BE2C (cell line): ENCODE measurements at regions not wholly inside any gene's neighbourhood (a gene's known extent, or its start where the extent isn't known, plus 50 kb on each side); places are given as distances from the start of the nearest gene placed in this dataset.

Source experiments
- DNase-seq: peaks from one replicate; pipeline ENCODE4 v3.0.0-alpha.2; 2020
- H3K27me3 ChIP-seq: fragments of 250-450 bp; sonication (Bioruptor Pico); 2 replicates; pipeline ENCODE4 v1.5.1; 2020; ENCODE audit warnings: mild to moderate bottlenecking
- H3K36me3 ChIP-seq: fragments of 250-450 bp; sonication (Bioruptor Pico); 2 replicates; pipeline ENCODE4 v1.5.1; 2020; ENCODE audit warnings: mild to moderate bottlenecking
- H3K4me1 ChIP-seq: fragments of 250-450 bp; sonication (Bioruptor Pico); 2 replicates; pipeline ENCODE4 v1.5.1; 2020
- H3K4me3 ChIP-seq: 2 replicates; pipeline ENCODE4 v1.5.1; 2011; ENCODE audit warnings: low read depth, low read length
- H3K9me3 ChIP-seq: fragments of 250-450 bp; sonication (Bioruptor Pico); 2 replicates; pipeline ENCODE4 v1.5.1; 2020
- CTCF ChIP-seq: IDR thresholded peaks from 2 replicates; pipeline ENCODE4 v1.5.1; 2012; ENCODE audit warnings: mild to moderate bottlenecking, low read depth, low read length

- Histone ChIP-seq H3K4me3 (no peak overlapping the region), H3K36me3 (no peaks in the 10 kb centered on the region), H3K9me3 (no peaks in the 10 kb centered on the region), H3K4me1 (peaks cover 21% of the 10 kb centered on the region), H3K27me3 (no peaks in the 10 kb centered on the region)
- TF ChIP-seq CTCF, result no peak
- no peak for DNase-seq
Measured at GRCh38 chr16:85560932-85561247, 52.2 kb upstream of the GSE1 start.

- no peak overlapping the region for H3K4me3 ChIP-seq
Measured at GRCh38 chr16:85561248-85562092, 51.7 kb upstream of the GSE1 start.

GRCh38 chr16:85562093-85562786 is 50.9 kb upstream of the GSE1 start:
- Histone ChIP-seq H3K4me3 (no peak overlapping the region), H3K36me3 (peaks cover 1% of the 10 kb centered on the region; the same call in 1 of the 2 replicates), H3K27me3 (no peaks in the 10 kb centered on the region), H3K9me3 (no peaks in the 10 kb centered on the region), H3K4me1 (peaks cover 21% of the 10 kb centered on the region)
- no peak for DNase-seq
- no peak for TF ChIP-seq CTCF

More at GRCh38 chr16:85561248-85562092, 51.7 kb upstream of the GSE1 start:
- no peak for DNase-seq
- no peak for TF ChIP-seq CTCF
- H3K9me3 ChIP-seq, result no peaks in the 10 kb centered on the region
- no peaks in the 10 kb centered on the region for H3K27me3 ChIP-seq
- peaks cover 21% of the 10 kb centered on the region for H3K4me1 ChIP-seq
- H3K36me3 ChIP-seq, result no peaks in the 10 kb centered on the region; the same call in 1 of the 2 replicates

- DNase-seq, result no peak
Measured at GRCh38 chr16:85563034-85563433, 50.1 kb upstream of the GSE1 start.

More at GRCh38 chr16:85563034-85563433, 50.1 kb upstream of the GSE1 start:
- H3K27me3 ChIP-seq, result no peaks in the 10 kb centered on the region
- H3K4me3 ChIP-seq, result no peak overlapping the region
- peaks cover 21% of the 10 kb centered on the region for H3K4me1 ChIP-seq
- H3K36me3 ChIP-seq, result peaks cover 8% of the 10 kb centered on the region; the same call in 1 of the 2 replicates
- no peak for TF ChIP-seq CTCF
- no peaks in the 10 kb centered on the region for H3K9me3 ChIP-seq
